GM18868 (cell line): ENCODE measurements at regions not wholly inside any gene's neighbourhood (a gene's known extent, or its start where the extent isn't known, plus 50 kb on each side); places are given as distances from the start of the nearest gene placed in this dataset.
"Not testable (repeated sequence)": the region's sequence is repeated elsewhere in the genome, so short reads cannot be mapped to it uniquely, and the experiment has no call there.

Source experiments
- ATAC-seq: cut with Tn5 transposase; IDR thresholded peaks from one replicate; pipeline ENCODE4 v1.9.1; 2021; ENCODE audit warnings: mild to moderate bottlenecking, moderate library complexity; ENCODE audit not compliant: unreplicated experiment

DNA sequence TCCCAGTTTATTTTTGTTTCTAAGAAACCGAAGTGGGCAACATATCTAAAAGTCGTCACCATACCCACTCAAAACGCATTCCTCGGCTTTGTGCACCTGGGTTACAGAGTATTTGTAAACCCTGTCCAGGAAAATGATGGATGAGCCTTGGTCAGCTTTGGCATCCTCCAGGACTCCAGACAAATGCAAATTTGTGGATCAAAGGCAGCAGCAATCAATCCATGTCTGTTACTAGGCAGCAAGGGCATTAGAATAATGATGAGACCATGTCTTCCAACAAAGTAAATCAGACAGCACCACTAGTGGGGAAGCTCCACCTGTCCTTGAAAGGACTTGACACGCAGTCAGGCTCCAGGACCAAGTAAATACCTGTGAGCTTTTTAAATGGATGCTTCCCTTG is 672.6 kb upstream of the GYPC start:
- no peak for ATAC-seq

DNA sequence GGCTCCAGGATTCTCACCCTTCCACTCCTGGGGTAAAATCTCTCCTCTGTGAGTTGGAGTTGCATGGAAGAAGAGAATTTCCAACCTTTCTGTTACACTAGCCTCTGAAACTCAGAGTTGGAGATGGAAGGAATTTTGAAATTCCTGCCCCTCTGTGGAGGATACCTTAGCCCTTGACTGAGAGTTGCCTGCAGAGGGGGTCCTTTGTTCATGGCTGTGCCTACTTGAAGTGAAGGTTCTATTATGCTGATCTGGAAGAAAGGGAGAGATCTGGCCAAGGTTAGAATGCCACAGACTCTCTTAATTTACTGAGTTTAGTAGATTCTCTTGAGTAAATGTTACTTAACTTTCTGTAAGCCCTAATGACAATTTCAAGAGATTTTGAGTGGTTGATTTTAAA is 626.6 kb upstream of the GYPC start:
- no peak for ATAC-seq

DNA sequence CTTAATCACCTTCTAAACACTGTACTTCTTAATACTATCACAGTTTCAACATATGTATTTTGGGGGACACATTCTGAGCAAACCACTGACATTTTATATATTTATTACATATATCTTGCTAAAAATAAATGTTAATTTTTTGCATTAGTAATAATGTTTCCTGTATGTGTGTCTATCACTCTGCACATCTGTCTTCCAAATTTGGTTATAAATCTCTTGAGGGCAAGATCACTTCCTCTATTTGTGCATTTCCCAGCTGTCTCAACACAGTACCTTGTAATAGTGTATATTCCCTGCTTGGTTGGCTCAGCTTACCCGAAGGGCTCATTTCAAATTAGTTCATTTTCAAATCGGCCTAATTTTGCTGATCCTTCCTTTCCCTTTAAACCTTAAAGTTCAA is 617.1 kb upstream of the GYPC start:
- peak; percentile 88 for ATAC-seq

DNA sequence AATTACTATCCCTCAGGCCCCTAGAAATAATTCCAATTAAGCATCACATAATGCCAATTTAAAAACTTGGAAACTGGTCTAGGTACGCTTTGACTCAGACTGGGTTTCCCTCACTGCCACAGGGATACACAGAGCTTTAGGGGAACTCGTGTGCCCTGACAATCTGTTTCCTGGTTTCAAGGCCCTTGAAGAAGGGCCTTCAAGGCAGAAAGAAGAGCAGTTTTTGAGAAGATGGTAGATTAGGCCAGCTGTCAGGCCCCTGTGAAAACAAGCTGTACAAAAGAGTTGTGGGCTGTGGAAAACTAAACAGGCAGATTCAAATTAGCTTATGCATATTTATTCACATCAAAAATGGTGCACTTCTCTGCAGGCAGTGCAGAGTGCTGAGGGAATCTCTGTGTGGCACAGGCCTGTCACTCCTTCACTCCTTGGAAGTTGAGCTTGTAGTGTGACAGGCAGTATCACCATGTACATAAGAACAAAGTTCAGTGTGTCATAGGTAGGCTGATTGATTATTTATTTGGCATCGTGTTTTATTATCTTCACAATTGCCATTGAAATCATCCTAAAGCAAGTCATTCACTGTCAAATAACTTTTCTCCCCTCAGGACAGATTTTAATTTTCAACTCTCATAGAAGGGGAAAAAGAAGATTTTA is 614.4 kb upstream of the GYPC start:
- ATAC-seq, result no peak

DNA sequence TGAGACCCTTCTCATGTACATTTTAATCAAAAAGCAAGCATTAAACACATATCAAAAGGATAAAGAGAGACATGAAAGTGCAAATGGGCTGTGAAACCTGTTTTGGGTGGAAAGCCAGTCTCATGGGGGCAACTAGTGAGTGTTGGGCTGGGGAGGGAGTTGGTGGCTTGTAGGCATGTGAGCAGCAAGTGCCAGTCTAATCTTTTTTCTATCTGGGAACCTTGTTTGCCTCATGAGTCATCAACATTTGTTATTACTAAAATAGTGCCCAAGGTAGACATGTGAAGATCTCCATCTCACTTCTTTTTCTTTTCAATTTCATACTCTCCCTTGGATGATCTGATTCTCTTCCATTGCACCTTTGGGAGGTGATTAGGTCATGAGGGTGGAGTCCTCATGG is 613.9 kb upstream of the GYPC start:
- ATAC-seq, result no peak

DNA sequence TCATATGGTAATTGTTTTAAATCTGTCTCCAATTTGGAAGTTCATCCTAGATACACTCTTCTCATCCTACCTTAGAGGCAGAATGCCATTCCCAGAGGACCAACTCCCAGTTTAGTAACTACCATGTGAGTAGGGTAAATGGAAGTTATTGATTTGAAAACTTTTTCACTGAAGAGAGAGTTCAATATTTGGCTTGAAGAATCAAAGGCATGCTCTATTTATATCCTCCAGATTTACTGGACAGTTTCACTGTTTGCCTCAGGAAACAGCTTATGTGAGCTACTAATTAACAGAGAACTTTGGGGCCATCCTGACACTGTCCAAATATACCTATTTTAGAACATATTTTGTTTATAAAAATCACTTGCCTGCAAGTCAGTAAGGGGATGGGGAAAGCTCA is 607.2 kb upstream of the GYPC start:
- no peak for ATAC-seq

DNA sequence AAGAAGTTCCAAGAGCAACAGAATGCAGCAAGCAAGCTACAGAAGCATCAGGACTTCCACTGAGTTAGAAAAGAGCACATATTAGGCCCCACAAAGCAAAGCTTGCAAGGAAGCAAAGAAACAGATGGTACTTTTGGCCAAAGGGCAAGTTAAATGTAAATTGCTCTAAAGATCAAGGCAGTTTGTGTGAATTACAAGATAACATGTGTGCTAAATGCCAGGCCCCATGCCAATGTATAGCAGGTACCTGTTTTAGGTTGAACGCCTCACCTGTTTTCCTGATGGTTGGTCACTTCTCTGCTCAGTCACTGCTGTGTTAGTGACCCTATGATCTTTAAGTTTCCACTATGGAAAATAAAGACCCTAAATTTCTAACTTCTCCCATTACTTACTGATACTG is 606.5 kb upstream of the GYPC start:
- no peak for ATAC-seq

DNA sequence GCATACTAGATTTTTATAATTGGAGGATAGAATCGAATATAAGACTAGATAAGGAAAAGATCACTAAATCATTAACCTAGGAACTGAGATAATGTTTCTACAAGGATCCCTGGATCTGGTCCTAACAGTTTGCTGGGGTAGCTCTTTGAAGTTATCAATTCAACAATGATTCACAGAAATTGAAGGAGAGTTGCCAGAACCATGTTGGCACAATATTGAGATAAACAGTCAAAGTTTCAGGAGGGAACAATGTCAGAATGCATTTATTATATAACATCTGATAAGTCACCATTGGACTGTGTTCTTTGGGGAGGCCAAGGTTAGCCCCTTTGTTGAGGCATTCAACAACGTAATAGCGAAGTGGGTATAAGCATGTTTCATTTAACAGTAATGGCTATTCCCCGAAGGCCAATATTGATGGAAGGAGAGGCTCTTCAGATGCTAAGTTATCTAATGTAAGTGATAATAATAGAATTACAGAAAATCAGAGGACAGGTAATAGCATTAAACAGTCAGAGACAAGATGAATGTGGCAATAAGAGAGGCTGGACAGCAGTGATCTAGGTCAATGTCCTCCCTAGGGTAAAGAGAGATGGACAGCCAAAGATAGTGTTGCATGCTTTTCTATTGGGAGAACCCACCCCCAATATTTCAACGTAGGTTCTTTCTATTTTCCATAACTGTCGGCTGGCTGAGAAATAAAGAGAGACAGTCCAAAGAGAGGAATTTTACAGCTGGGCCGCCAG is 604.8 kb upstream of the GYPC start:
- ATAC-seq, result no peak

DNA sequence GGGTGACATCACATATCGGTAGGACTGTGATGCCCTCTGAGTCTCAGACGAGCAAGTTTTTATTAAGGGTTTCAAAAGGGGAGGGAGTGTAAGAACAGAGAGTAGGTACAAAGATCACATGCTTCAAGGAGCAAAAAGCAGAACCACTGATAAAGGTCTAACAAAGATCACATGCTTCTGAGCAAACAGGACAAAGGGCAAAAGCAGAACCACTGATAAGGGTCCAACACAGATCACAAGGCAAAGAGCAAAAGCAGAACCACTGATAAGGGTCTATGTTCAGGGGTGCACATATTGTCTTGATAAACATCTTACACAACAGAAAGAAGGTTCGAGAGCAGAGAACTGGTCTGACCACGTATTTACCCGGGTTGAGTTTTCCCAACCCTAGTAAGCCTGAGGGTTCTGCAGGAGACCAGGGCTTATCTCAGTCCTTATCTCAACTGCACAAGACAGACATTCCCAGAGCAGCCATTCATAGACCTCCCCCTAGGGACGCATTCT is 604.2 kb upstream of the GYPC start:
- not testable (repeated sequence) for ATAC-seq

DNA sequence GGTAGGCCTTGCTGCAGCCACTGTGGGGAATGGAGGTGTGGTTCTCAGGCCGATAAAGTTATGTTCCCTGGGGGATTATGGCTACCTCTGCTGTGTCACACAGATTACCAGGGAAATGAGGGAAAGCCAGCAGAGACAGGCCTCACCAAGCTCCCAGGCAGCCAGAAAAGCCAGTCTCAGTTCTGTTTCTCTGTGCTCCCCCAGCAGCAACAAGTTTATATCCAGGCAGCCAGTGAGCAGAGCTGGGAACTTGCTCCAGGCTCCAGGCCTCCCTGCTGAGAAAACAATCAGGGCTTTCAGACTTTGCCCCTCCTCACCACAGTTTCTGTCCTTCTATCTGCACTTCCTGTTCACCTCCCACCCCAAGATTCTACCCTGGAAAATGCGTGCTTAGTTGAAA is 596.6 kb upstream of the GYPC start:
- ATAC-seq, result no peak

DNA sequence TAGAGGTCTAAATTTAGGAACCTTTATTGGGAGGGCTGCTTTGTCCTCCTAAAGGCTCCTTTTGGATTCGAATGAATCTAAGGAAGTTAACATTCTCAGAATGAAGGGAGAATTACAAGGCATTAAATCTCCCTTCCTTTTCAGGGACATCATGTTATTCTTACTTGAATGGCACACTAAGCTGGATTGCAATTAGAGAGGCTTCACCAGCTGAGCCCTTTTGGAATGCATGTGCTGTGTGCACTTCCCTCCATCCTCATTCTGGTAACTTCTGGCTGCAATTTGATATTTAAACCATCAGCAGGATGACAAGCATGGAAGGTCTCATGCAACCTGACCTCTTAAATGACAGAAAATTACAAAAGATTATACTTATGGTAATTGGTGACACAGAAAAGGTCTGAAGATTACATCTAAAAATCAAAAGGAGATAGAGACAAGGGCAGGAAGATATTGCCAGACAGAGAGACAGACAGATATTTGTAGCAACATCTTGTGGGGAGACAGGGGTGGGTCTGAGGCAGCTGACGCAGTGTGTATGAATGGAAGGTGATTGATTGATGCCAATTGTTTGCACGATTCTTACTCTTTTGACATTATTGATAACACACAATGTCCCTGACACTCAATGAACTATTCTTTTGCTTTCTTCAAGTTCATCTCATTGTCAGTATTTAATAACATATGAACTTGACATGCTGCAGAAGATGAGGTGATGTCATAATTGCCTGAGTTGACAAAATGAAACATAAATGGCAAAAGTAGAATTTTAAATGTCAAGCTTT is 570.8 kb upstream of the GYPC start:
- ATAC-seq, result no peak

DNA sequence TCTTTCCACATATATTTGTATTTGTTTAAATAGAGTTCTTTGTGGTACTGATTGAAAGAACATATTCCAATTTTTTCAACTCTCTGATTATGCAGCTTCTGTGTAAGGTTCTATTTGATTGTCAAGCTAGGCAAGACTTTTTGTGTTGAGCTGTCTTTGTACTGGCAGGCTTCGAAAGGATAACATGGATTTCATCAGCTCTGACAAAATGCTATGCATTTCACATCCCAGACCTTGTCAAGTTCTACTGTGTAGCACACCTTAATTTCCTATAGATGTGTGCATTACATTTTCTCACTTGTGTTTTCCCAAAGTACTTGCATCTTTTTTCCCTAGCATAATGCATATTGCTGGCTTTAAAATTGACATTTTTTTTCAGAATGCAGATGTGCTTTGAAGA is 555.0 kb upstream of the GYPC start:
- no peak for ATAC-seq

DNA sequence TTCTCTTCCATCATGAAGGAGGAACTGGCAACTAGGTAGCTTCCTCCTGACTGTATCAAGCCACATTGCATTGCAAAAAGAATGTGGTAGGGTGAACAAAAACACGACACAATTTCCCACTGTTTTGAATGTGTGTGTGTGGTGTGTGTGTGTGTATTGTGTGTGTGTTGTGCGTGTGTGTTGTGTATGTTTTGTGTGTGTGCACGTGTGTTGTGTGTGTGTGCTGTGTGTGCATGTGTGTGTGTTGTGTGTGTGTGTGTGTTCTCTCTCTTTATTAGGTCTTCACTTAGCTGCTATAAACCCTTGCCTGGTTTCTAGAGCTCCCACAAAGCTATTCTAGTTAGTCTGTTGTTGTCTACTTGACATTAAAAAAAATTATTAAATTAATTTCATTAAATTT is 550.0 kb upstream of the GYPC start:
- no peak for ATAC-seq

DNA sequence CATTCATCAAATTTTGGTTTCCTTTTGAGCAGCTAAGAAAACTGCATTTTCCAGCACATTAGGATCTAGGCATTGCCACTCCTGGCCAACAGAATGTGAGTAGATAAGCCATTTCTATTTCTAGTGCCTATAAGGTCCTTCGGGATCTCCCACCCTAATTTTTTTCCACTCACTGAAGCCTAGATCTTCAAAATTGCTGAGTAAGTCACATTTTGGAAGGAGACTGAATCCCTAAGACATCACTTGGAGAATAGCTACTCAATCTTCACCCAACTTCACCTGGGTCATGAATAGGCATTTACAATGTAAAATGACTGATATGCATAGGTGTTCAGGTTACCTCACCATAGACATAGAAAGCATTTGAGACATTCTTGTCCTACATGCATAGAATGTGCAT is 548.1 kb upstream of the GYPC start:
- no peak for ATAC-seq

DNA sequence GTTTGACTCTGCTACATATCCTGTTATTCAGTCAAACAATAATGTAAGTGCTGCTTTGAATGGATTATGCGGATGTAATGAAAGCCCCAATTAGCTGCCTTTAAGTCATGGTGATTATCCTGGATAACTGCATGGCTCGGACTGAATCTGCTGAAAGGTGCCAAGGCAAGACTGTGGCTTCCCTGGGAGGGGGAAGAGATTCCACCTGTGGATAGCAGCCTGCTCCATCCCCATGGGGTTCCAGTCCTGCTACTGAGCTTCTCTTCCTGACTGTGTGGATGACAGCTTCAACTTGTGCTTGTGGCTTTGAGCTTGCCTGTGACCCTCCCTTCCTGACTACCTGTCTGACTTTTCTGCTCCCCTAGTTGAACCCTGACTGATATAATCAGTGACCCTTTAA is 540.0 kb upstream of the GYPC start:
- no peak for ATAC-seq

DNA sequence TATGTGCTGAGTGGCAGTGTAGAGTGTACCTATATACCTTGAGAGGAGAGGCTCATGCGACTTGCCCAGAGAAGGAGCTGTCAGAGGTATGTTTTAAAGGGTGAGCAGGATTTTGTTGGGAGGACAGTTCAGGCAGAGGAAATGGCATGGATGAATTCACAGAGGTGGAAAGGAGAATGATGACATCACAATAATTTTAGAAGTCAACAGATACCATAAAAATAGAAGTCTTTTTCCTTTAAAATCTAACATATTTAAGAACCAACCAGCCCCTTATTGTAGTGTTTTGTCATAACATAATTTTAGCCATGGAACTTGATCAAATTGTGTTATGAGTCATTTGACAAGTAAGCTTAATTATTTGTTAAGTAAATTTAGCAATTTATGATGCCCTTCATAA is 538.1 kb upstream of the GYPC start:
- ATAC-seq, result no peak

DNA sequence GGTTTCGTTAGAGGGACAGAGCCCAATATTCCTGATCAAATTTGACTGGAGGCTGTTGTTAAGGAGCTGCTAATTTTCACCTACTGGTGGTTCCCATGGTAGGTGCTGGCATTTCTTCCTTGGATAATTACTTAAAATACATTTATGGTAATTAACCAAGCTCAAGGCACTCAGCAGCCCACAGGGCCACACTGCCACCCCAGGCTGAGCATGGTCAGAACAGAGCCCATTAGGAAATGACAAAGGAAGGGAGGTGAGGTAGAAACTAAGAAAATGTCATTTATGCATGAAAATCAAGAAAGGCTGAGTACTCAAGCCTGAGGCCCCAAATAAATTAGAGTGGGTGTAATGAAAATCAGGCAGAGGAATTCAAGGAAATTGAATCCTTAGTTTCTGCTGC is 510.2 kb upstream of the GYPC start:
- ATAC-seq, result no peak

DNA sequence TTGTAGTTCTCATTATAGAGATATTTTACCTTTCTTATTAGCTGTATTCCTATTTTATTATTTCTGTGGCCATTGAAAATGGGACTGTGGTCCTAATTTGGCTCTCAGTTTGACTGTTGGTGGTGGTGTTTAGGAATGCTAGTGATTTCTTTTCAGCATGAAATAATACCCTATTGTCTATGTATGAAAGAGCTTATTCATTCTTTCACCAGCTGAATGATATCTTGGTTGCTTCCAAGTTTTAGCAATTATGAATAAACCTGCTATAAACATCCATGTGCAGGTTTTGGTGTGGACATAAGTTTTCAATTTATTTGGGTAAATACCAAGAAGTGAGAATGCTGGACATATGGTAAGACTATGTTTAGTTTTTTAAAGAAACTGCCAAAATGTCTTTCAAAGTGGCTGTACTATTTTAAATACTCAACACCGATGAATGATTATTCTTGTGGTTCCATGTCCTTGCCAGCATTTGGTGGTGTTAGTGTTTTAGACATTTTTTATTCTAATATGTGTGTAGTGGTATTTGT is 501.6 kb upstream of the GYPC start:
- no peak for ATAC-seq

DNA sequence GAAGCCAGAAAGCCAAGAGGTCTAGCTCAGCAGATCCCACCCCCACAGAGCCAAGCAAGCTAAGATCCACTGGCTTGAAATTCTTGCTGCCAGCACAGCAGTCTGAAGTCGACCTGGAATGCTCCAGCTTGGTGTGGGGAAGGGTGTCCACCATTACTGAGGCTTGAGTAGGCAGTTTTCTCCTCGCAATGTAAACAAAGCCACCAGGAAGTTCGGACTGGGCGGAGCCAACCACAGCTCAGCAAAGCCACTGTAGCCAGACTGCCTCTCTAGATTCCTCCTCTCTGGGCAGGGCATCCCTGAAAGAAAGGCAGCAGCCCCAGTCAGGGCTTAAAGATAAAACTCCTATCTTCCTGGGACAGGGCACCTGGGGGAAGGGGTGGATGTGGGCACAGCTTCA is 495.0 kb upstream of the GYPC start:
- not testable (repeated sequence) for ATAC-seq

DNA sequence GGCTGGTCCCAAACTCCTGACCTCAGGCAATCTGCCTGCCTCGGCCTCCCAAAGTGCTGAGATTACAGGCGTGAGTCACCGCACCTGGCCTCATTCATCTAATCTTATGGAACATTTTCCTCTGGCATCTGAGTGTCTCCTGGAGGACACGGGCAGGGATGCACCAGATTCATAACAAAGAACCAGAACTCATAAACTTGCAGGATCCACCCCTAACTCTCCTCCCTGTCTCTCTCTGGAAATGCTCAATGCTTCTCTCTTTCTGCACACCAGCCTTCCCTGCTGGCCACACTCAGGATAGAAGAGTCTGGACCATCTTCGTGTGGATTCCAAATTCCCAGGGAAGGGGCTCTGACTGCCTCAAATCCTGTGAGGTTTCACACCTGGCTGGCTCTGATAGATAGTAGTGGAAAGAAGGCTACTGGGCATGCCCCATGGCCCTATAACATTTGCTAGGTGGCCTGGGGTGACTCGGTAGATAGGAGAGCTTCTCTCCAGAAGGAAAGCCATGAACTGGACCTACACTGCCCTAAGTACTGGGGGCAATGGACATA is 483.2 kb upstream of the GYPC start:
- ATAC-seq, result no peak

DNA sequence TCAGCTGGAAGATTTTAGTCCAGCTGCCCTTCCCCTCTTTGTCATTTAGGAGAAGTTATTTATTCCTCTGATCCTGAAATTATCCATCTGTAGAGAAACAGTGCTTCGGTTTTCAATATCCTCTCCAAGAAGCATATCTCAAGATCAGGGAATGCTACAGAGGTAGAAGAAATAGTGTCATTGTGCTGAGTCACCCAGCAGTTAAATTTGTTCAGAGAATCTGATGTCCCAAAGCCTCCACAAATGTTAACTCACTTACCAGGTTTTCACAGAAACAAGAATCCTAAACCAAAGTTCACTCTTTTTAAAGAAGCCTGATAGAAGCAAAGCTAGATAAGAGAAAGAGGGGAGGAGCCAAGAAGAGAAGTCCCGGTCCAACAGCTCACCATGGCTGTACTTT is 480.7 kb upstream of the GYPC start:
- no peak for ATAC-seq
